ENCODE measurements at regions not wholly inside any gene's neighbourhood (a gene's known extent, or its start where the extent isn't known, plus 50 kb on each side); places are given as distances from the start of the nearest gene placed in this dataset.

DNA sequence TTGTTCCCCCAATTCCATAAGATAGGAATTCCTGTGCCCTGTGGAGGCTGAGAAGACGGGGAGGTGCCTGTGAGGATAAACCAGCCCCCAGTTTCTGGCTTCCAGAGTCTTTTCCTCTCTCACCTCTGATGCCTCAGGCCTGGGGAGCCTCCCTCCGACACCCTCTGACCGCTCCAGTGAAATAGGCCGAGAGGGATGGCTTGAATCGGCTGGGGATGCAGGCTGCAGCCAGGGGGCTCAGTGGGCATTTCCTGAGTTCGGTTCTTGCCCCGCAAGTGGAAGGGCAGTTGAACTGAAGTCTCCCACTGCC lies 339.4 kb downstream of the SEC14L1 start:
- no peak for ATAC-seq
- TF ChIP-seq, protein P1, sequence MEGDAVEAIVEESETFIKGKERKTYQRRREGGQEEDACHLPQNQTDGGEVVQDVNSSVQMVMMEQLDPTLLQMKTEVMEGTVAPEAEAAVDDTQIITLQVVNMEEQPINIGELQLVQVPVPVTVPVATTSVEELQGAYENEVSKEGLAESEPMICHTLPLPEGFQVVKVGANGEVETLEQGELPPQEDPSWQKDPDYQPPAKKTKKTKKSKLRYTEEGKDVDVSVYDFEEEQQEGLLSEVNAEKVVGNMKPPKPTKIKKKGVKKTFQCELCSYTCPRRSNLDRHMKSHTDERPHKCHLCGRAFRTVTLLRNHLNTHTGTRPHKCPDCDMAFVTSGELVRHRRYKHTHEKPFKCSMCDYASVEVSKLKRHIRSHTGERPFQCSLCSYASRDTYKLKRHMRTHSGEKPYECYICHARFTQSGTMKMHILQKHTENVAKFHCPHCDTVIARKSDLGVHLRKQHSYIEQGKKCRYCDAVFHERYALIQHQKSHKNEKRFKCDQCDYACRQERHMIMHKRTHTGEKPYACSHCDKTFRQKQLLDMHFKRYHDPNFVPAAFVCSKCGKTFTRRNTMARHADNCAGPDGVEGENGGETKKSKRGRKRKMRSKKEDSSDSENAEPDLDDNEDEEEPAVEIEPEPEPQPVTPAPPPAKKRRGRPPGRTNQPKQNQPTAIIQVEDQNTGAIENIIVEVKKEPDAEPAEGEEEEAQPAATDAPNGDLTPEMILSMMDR (IDR thresholded peaks at IDR 0.05), result no peak
- Histone ChIP-seq H3K27me3 (no peaks in the 10 kb centered on the region), H3K36me3 (peaks cover 0 to 13% (median 3%) of the 10 kb centered on the region in 3 donors), H3K27ac (no peak overlapping the region), H3K9me3 (no peaks in the 10 kb centered on the region), H3K4me3 (no peak overlapping the region), H3K4me1 (peaks cover 0 to 3% (median 0%) of the 10 kb centered on the region in 3 donors)
- no peak for FAIRE-seq
- no peak for DNase-seq
- intact Hi-C loops (cut with DNase I), result no loop called here
- 89 to 90% methylated on average over 7 of the region's 7 CpGs for WGBS, 2 donors

DNA sequence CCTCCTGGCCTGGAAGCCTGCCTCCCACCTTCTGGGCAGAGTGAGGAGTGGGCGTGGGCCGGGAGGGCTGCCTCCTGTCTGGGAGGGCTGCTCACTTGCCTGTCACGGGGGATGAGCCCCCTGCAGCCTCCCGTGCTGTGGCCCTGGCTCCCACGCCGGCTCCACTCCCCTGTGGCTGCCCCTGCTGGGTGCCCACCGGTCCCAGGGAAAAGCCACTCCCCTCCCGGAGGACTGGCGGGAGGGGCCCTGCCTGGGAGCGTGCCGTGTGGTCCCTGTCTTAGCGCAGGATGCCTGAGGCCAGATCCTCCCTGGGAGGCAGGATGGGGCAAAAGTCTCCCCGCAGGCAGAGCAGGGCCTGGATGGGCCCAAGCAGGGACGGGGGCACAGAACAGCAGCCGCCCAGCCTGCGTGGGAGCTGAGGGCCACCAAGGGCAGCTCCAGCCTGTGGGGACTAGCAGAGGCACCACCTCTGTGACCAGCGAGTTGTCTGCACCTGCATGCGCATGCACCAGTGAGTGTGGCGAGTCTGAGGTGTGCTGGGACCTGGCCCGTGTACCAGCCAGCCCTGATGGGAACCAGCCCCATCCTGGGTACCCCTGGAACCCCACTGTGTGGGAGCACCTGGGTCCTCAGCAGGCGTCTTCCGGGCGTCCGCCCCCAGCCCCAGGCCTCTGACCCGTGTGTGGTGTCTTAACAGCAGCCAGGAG lies 339.9 kb downstream of the SEC14L1 start:
- peaks cover 0 to 13% (median 3%) of the 10 kb centered on the region in 3 donors for H3K36me3 ChIP-seq
- H3K4me3 ChIP-seq, result no peak overlapping the region
- no peaks in the 10 kb centered on the region for H3K4me1 ChIP-seq
- DNase-seq, result peak in 1 of 6 donors; percentile 72
- H3K9me3 ChIP-seq, result no peaks in the 10 kb centered on the region
- no peak for ATAC-seq
- no peaks in the 10 kb centered on the region for H3K27me3 ChIP-seq
- TF ChIP-seq, protein P1 (IDR thresholded peaks at IDR 0.05), result no peak
- no peak overlapping the region for H3K27ac ChIP-seq
- FAIRE-seq, result no peak
- intact Hi-C loops (cut with DNase I), result no loop called here
- 87 to 88% methylated on average over 23 to 25 of the region's 25 CpGs for WGBS, 2 donors

DNA sequence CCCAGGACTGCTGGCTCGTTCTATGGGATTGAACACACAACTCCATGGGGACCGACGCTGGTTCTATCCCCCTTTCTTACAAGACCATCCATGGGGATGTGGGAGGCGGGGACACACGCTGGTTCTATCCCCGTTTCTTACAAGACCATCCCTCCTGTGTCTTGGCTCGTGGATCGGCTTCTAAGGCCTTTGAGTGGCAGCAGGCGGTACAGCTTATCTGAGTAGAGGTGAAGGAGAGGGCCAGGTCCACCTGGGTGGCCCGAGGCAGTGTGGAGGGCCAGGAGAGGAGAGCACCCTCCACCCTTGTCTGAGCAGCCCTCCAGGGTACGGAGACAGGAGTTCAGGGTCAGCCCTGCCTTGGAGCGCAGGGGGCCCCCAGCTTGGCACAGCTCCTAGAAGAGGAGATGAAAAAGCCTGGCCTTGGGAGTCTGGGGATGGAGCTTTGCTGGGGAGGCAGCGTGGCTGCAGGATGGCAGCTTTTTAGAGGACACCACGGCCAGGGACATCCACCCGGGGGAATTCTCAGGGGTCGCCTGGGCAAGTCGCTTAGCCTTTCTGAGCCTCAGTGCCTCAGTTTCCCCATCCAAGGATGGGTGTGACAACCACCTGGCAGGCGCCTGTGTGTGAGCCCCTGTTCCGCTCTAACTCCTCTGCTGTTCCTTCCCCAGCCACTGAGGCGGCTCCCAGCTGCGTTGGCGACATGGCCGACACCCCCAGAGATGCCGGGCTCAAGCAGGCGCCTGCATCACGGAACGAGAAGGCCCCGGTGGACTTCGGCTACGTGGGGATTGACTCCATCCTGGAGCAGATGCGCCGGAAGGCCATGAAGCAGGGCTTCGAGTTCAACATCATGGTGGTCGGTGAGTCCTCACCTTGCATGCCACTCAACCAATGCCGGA lies 341.0 kb downstream of the SEC14L1 start:
- Histone ChIP-seq H3K36me3 (peaks cover 0 to 13% (median 3%) of the 10 kb centered on the region in 3 donors), H3K4me3 (no peak overlapping the region), H3K27me3 (no peaks in the 10 kb centered on the region), H3K4me1 (no peaks in the 10 kb centered on the region), H3K9me3 (no peaks in the 10 kb centered on the region), H3K27ac (no peak overlapping the region)
- DNase-seq (peak in 1 of 6 donors; percentile 44), FAIRE-seq (no peak), ATAC-seq (no peak)
- TF ChIP-seq, protein P1 (IDR thresholded peaks at IDR 0.05), result no peak
- intact Hi-C loops (cut with DNase I), result no loop called here
- 89 to 90% methylated on average over 35 of the region's 35 CpGs for WGBS, 2 donors

DNA sequence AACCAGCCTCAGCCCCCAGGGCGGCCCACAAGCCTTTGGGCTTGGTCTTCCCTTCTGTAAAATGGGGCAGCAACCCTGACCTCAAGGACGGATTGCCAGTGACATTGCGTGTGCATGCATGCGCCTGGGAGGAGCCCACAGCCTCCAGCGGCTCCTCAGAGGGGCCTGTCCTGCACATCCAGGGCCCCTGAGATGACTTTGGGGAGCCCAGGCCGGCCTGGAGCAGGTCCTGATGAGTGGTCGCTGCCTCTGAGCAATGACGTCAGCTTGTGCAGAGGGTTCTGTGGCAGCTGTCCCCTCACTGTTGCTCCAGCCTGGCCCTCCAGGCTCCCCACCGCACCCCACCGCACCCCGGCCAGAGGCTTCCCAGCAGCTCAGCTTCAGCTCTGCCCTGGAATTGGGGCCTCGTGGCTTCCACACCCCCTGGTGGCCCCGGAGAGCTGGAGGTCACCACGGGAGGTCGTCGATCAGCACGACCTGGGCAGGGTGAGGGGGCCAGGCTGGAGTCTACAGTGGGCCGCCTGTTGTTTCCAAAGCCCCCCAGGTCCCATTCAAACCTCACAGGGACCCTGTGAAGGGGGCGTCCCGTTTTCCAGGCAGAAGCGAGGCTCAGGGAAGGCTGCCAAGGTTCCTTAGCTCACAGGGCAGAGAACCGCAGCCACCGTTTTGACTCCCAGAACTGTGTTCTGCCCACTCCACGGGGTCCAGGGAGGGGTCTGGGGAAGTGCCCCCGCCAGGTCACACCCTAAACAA lies 341.8 kb downstream of the SEC14L1 start:
- FAIRE-seq (no peak), ATAC-seq (no peak), DNase-seq (peak in 1 of 6 donors; percentile 62)
- H3K4me1 ChIP-seq, result no peaks in the 10 kb centered on the region
- intact Hi-C loops (cut with DNase I), result no loop called here
- H3K27me3 ChIP-seq, result no peaks in the 10 kb centered on the region
- H3K9me3 ChIP-seq, result no peaks in the 10 kb centered on the region
- TF ChIP-seq, protein P1 (IDR thresholded peaks at IDR 0.05), result no peak
- no peak overlapping the region for H3K27ac ChIP-seq
- H3K4me3 ChIP-seq, result no peak overlapping the region
- peaks cover 0 to 13% (median 3%) of the 10 kb centered on the region in 3 donors for H3K36me3 ChIP-seq
- 88 to 89% methylated on average over 22 to 25 of the region's 25 CpGs for WGBS, 2 donors

Measured in pancreas (tissue), 10 donors.